ENCODE measurements at regions not wholly inside any gene's neighbourhood (a gene's known extent, or its start where the extent isn't known, plus 50 kb on each side); places are given as distances from the start of the nearest gene placed in this dataset. TPM values are rescaled to one million over a fixed set of nuclear protein-coding genes. Genes with fewer than 3 reads are reported as not detected.

DNA sequence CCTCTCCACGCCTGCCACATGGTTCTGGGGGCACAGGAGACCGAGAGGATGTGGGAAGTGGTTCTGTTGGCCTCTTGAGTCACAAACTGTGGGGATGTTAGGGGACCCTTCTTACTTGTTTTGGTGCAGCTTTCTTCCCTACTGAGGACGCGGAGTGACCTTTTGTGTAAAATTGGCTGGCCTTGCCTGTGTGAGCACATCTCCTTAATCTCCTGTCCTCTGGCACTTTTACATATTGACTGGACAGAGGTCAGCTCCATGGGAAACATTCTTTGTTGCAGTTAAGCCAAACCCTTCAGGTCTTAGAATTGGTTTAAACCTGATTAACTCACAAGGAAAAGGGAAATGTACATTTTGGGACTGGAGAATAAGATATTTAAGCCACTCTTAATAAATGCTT, 51.2 kb upstream of the TENM4 start (continued):
- TF ChIP-seq POU5F1 (IDR thresholded peaks at IDR 0.05; ENCODE audit: low read depth, low read length) = no peak
- TF ChIP-seq EGR1 (IDR thresholded peaks at IDR 0.05; ENCODE audit: borderline replicate concordance, low read depth, low read length) = no peak

Small RNA genes lying in the stretch of these regions (microRNA-seq; reads per million reads assigned to microRNA genes)
- gene MIR4300 (ENCODE audit: borderline microRNAs expressed in 2 of 2, borderline number of aligned reads in 2 of 2, borderline replicate concordance in 1 of 2) = 0 reads per million in 2 experiments

Small RNA genes lying in the stretch of these regions (small RNA-seq; reads per million reads assigned to genes)
- gene AP002802.2 (ENCODE audit: insufficient read depth) (not detected), gene MIR4300 (ENCODE audit: insufficient read depth) (not detected), gene MTND4LP18 (ENCODE audit: insufficient read depth) (not detected), gene RNU6-544P (ENCODE audit: insufficient read depth) (not detected)

All from H1 (cell line).